ENCODE measurements at regions not wholly inside any gene's neighbourhood (a gene's known extent, or its start where the extent isn't known, plus 50 kb on each side); places are given as distances from the start of the nearest gene placed in this dataset.

GRCh38 chr3:159366476-159366875 is 564.6 kb downstream of the MFSD1 start:
- TF ChIP-seq PATZ1 (CRISPR knock-in tag; IDR thresholded peaks at IDR 0.05; ENCODE audit: borderline replicate concordance) = no peak
- no peak for TF ChIP-seq SNAI2 (CRISPR knock-in tag; IDR thresholded peaks at IDR 0.05)
- no peak for TF ChIP-seq ESRRG (CRISPR knock-in tag; IDR thresholded peaks at IDR 0.05)
- TF ChIP-seq RARB (CRISPR knock-in tag; IDR thresholded peaks at IDR 0.05) = no peak
- no peak for TF ChIP-seq CREB5 (CRISPR knock-in tag; IDR thresholded peaks at IDR 0.05; ENCODE audit: low read depth)
- no peak for TF ChIP-seq ZNF565 (CRISPR knock-in tag; conservative IDR thresholded peaks at IDR 0.05; ENCODE audit: low read depth)
- no peak for TF ChIP-seq PPARA (CRISPR knock-in tag; IDR thresholded peaks at IDR 0.05; ENCODE audit: borderline replicate concordance)
- TF ChIP-seq CSRNP3 (CRISPR knock-in tag; IDR thresholded peaks at IDR 0.05) = no peak
- no peak for TF ChIP-seq POU6F1 (CRISPR knock-in tag; IDR thresholded peaks at IDR 0.05; ENCODE audit: borderline replicate concordance, low read depth)

Data from SK-N-SH treated with all-trans-retinoic acid at 6 μM for 48 hours (cell line).